HCT116 (cell line): ENCODE measurements at regions not wholly inside any gene's neighbourhood (a gene's known extent, or its start where the extent isn't known, plus 50 kb on each side); places are given as distances from the start of the nearest gene placed in this dataset.

Experiments
- ATAC-seq: fragments of 200-7000 bp; cut with Tn5 transposase; 2 replicates; pipeline ENCODE4 v1.9.1; 2020; ENCODE audit warnings: mild to moderate bottlenecking, moderate library complexity
- BruUV-seq: library from RNA; stranded (reverse); fragments of 400-500 nt; replicated peaks from 2 replicates; lab custom pipeline; 2021; lab: Mats Ljungman, UMichigan
- CTCF ChIA-PET: fragments of 300-600 bp; sonication (Branson Sonifier 250); formaldehyde crosslinking; loops from one replicate; lab custom pipeline; 2021; ENCODE audit warnings: antibody characterized with exemption; lab: Charles Lee
- POLR2A ChIA-PET: fragments of 300-600, 350-600 bp; sonication (Branson Sonifier 250); formaldehyde crosslinking; loops from one replicate; lab custom pipeline; 2021; ENCODE audit warnings: antibody characterized with exemption; lab: Charles Lee
- RAD21 ChIA-PET, 2 experiments: fragments of 300-600 bp; sonication (Branson Sonifier 250); formaldehyde crosslinking; loops; one replicate each; lab custom pipeline; 2023; ENCODE audit warnings: low total read pairs in 2 of 2; ENCODE audit not compliant: uncharacterized antibody in 2 of 2, unreplicated experiment in 2 of 2, low non-redundant PET in 1 of 2; lab: Charles Lee
- DNase-seq: peaks from one replicate; pipeline ENCODE4 v3.0.0-alpha.2; 2010; ENCODE audit warnings: low read depth, low spot score
- H2AFZ ChIP-seq: fragments of 200-600 bp; shearing (Covaris generic), sonication (generic); 2 replicates; pipeline ENCODE4 v1.6.1; 2017; ENCODE audit warnings: low read depth, mixed run types, mixed read lengths, antibody characterized with exemption, low read length; ENCODE audit not compliant: poor library complexity, severe bottlenecking
- H3K27ac ChIP-seq: 2 replicates; pipeline ENCODE4 v1.5.1; 2012; ENCODE audit warnings: low read depth, low read length
- H3K27me3 ChIP-seq: fragments of 200-600 bp; sonication (generic); 2 replicates; pipeline ENCODE4 v1.6.1; 2016; ENCODE audit warnings: mixed run types, low read length, mixed read lengths; ENCODE audit not compliant: insufficient read depth
- H3K36me3 ChIP-seq, 2 experiments: fragments of 200-500 bp in 1 of 2; fragments of 200-600 bp in 1 of 2; sonication (Bioruptor generic) in 1 of 2; sonication (generic) in 1 of 2; 2 replicates each; pipeline versions ENCODE4 v1.5.1 to v1.6.1; 2014 to 2016; ENCODE audit warnings: low read length in 2 of 2, inconsistent platforms in 1 of 2, mixed read lengths in 1 of 2, mixed run types in 1 of 2; ENCODE audit not compliant: insufficient read depth in 2 of 2, control insufficient read depth in 1 of 2
- H3K4me1 ChIP-seq, 2 experiments: fragments of 200-600 bp in 1 of 2; sonication (generic) in 1 of 2; 2 replicates each; pipeline versions ENCODE4 v1.5.1 to v1.6.1; 2012 to 2017; ENCODE audit warnings: low read length in 2 of 2, inconsistent platforms in 1 of 2, mild to moderate bottlenecking in 1 of 2, mixed read lengths in 1 of 2, mixed run types in 1 of 2, moderate library complexity in 1 of 2; ENCODE audit not compliant: insufficient read depth in 2 of 2, control insufficient read depth in 1 of 2
- H3K4me2 ChIP-seq: fragments of 200-600 bp; sonication (generic); 2 replicates; pipeline ENCODE4 v1.6.1; 2017; ENCODE audit warnings: mixed run types, low read length, mixed read lengths
- H3K4me3 ChIP-seq, 2 experiments: fragments of 200-600 bp in 1 of 2; sonication (generic) in 1 of 2; replicated peaks in 1 of 2; 2 replicates each; pipeline ENCODE4 v1.5.1; 2011 to 2016; ENCODE audit warnings: low read length in 2 of 2, control low read depth in 1 of 2, low read depth in 1 of 2, mild to moderate bottlenecking in 1 of 2, mixed read lengths in 1 of 2, mixed run types in 1 of 2
- H3K79me2 ChIP-seq: fragments of 200-600 bp; sonication (generic); 2 replicates; pipeline ENCODE4 v1.6.1; 2017; ENCODE audit warnings: mild to moderate bottlenecking, mixed run types, low read length, moderate library complexity, mixed read lengths; ENCODE audit not compliant: insufficient read depth
- H3K9ac ChIP-seq: fragments of 200-600 bp; sonication (generic); 2 replicates; pipeline ENCODE4 v1.6.1; 2016; ENCODE audit warnings: low read length, mixed read lengths
- H3K9me2 ChIP-seq: fragments of 200-600 bp; sonication (generic), shearing (Covaris generic); 2 replicates; pipeline ENCODE4 v1.6.1; 2017; ENCODE audit warnings: mixed run types, mild to moderate bottlenecking, moderate library complexity; ENCODE audit not compliant: insufficient read depth
- H3K9me3 ChIP-seq, 2 experiments: fragments of 200-500 bp in 1 of 2; fragments of 200-600 bp in 1 of 2; sonication (Bioruptor generic) in 1 of 2; sonication (generic) in 1 of 2; 2 replicates each; pipeline ENCODE4 v1.6.1; 2014 to 2017; ENCODE audit warnings: low read length in 2 of 2, mixed read lengths in 2 of 2, inconsistent platforms in 1 of 2, low read depth in 1 of 2, mild to moderate bottlenecking in 1 of 2, mixed run types in 1 of 2, moderate library complexity in 1 of 2; ENCODE audit not compliant: control insufficient read depth in 1 of 2, insufficient read depth in 1 of 2
- H4K20me1 ChIP-seq: fragments of 200-600 bp; sonication (generic), shearing (Covaris generic); 2 replicates; pipeline ENCODE4 v1.6.1; 2017; ENCODE audit warnings: mixed run types, mild to moderate bottlenecking, moderate library complexity; ENCODE audit not compliant: insufficient read depth
- CBX3 ChIP-seq: IDR thresholded peaks from 2 replicates; pipeline ENCODE4 v1.6.1; 2012; ENCODE audit warnings: low read depth
- EGR1 ChIP-seq: IDR thresholded peaks from 2 replicates; pipeline ENCODE4 v1.6.1; 2012; ENCODE audit warnings: low read depth
- ELF1 ChIP-seq: IDR thresholded peaks from 2 replicates; pipeline ENCODE4 v1.6.1; 2012; ENCODE audit warnings: low read depth, borderline replicate concordance
- EZH2 ChIP-seq: fragments of 200-600 bp; sonication (generic); IDR thresholded peaks from 2 replicates; pipeline ENCODE4 v1.6.1; 2017; ENCODE audit warnings: antibody characterized with exemption, mixed run types
- EZH2phosphoT487 ChIP-seq: fragments of 200-600 bp; IDR thresholded peaks from 2 replicates; pipeline ENCODE4 v1.6.1; 2018; ENCODE audit warnings: antibody characterized with exemption, borderline replicate concordance
- FOSL1 ChIP-seq: IDR thresholded peaks from 2 replicates; pipeline ENCODE4 v1.6.1; 2012; ENCODE audit warnings: low read depth
- JUND ChIP-seq: IDR thresholded peaks from 2 replicates; pipeline ENCODE4 v1.6.1; 2012
- POLR2A ChIP-seq: IDR thresholded peaks from 2 replicates; pipeline ENCODE4 v1.7.0; 2011; ENCODE audit warnings: borderline replicate concordance; ENCODE audit not compliant: insufficient read depth, insufficient read length; ENCODE audit errors: extremely low read depth
- POLR2AphosphoS5 ChIP-seq: IDR thresholded peaks from 2 replicates; pipeline ENCODE4 v1.6.1; 2011; ENCODE audit warnings: mild to moderate bottlenecking, low read depth, low read length, moderate library complexity
- RAD21 ChIP-seq: IDR thresholded peaks from 2 replicates; pipeline ENCODE4 v1.6.1; 2012; ENCODE audit warnings: low read depth, mild to moderate bottlenecking
- SIN3A ChIP-seq: IDR thresholded peaks from 2 replicates; pipeline ENCODE4 v1.6.1; 2012; ENCODE audit warnings: low read depth
- SP1 ChIP-seq: IDR thresholded peaks from 2 replicates; pipeline ENCODE4 v1.6.1; 2012; ENCODE audit warnings: low read depth
- TCF7L2 ChIP-seq: IDR thresholded peaks from 2 replicates; pipeline ENCODE4 v1.7.0; 2011; ENCODE audit warnings: borderline replicate concordance, inconsistent platforms; ENCODE audit not compliant: insufficient read depth, insufficient read length; ENCODE audit errors: extremely low read depth
- ZFX ChIP-seq: fragments of 450-650 bp; IDR thresholded peaks from 2 replicates; pipeline ENCODE4 v1.6.1; 2017
- ZNF274 ChIP-seq: fragments of 200-500 bp; sonication (Bioruptor generic); IDR thresholded peaks from 2 replicates; pipeline ENCODE4 v1.6.1; 2014; ENCODE audit warnings: mild to moderate bottlenecking, low read depth, low read length, inconsistent platforms
- intact Hi-C: fragments of 100-400 bp; cut with micrococcal nuclease; formaldehyde crosslinking; loops from 2 replicates; pipeline ENCODE4 v1.10.0; 2022
- TF ChIP-seq, protein P1 (sequence below): IDR thresholded peaks from 2 replicates; pipeline ENCODE4 v1.6.1; 2012
- TF ChIP-seq, protein P2 (sequence below): IDR thresholded peaks from 2 replicates; pipeline ENCODE4 v1.6.1; 2012
- TF ChIP-seq, protein P3 (sequence below): IDR thresholded peaks from 2 replicates; pipeline ENCODE4 v1.6.1; 2011; ENCODE audit warnings: mild to moderate bottlenecking, low read length, moderate library complexity; ENCODE audit not compliant: insufficient replicate concordance; ENCODE audit errors: extremely low read depth
- TF ChIP-seq, protein P4 (sequence below): IDR thresholded peaks from 2 replicates; pipeline ENCODE4 v1.6.1; 2012; ENCODE audit warnings: low read depth
- TF ChIP-seq, protein P5 (sequence below), 3 experiments: fragments of 200-600 bp in 1 of 3; sonication (generic) in 1 of 3; IDR thresholded peaks in 2 of 3; conservative IDR thresholded peaks in 1 of 3; 2 replicates each; pipeline ENCODE4 v1.5.1; 2012 to 2017; ENCODE audit warnings: low read depth in 2 of 3, low read length in 2 of 3, antibody characterized with exemption in 1 of 3, borderline replicate concordance in 1 of 3, control low read depth in 1 of 3, mild to moderate bottlenecking in 1 of 3, mixed read lengths in 1 of 3, mixed run types in 1 of 3, moderate library complexity in 1 of 3; ENCODE audit not compliant: insufficient read depth in 1 of 3

DNA sequence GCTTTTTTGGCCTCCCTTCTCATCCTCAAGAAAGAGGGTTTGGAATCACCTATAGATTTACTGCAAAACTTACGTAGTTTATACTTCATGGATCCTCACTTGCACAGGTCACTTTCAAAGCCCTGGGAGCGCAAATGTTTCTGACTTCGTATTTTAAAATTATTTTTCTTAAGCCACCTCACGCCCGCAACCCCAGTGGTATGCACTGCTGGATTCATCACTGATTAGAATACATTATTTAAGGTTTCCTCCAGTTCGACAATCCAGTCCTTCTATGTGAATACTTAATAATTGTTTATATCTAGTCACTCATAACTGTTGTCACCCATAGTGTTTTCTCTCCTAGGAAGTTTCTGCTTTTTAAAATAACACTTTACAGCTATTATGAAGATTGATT, 339.9 kb downstream of the CHL1 start:
- BruUV-seq: no TSS peak
- DNase-seq (no peak), ATAC-seq (no peak)
- Histone ChIP-seq H3K9me2 (no peaks in the 10 kb centered on the region), H3K4me3 (no peak overlapping the region), H3K4me2 (no peak overlapping the region), H3K79me2 (no peaks in the 10 kb centered on the region), H4K20me1 (no peaks in the 10 kb centered on the region), H3K4me1 (no peaks in the 10 kb centered on the region), H3K9me3 (peaks cover 10 to 14% of the 10 kb centered on the region in 2 experiments; a peak in 2 of 4 replicates), H3K27me3 (no peaks in the 10 kb centered on the region), H3K9ac (no peak overlapping the region), H3K27ac (no peak overlapping the region), H2AFZ (no peak overlapping the region), H3K36me3 (no peaks in the 10 kb centered on the region)
- ChIA-PET CTCF (no interaction called here), RAD21 (no interaction called here), POLR2A (no interaction called here)
- TF ChIP-seq, protein P1, sequence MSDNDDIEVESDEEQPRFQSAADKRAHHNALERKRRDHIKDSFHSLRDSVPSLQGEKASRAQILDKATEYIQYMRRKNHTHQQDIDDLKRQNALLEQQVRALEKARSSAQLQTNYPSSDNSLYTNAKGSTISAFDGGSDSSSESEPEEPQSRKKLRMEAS: no peak
- no peak for TF ChIP-seq ZNF274
- TF ChIP-seq, protein P2, sequence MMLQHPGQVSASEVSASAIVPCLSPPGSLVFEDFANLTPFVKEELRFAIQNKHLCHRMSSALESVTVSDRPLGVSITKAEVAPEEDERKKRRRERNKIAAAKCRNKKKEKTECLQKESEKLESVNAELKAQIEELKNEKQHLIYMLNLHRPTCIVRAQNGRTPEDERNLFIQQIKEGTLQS: no peak
- TF ChIP-seq, protein P3, sequence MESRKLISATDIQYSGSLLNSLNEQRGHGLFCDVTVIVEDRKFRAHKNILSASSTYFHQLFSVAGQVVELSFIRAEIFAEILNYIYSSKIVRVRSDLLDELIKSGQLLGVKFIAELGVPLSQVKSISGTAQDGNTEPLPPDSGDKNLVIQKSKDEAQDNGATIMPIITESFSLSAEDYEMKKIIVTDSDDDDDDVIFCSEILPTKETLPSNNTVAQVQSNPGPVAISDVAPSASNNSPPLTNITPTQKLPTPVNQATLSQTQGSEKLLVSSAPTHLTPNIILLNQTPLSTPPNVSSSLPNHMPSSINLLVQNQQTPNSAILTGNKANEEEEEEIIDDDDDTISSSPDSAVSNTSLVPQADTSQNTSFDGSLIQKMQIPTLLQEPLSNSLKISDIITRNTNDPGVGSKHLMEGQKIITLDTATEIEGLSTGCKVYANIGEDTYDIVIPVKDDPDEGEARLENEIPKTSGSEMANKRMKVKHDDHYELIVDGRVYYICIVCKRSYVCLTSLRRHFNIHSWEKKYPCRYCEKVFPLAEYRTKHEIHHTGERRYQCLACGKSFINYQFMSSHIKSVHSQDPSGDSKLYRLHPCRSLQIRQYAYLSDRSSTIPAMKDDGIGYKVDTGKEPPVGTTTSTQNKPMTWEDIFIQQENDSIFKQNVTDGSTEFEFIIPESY: no peak
- TF ChIP-seq EGR1: no peak
- TF ChIP-seq POLR2A: no peak
- TF ChIP-seq, protein P4, sequence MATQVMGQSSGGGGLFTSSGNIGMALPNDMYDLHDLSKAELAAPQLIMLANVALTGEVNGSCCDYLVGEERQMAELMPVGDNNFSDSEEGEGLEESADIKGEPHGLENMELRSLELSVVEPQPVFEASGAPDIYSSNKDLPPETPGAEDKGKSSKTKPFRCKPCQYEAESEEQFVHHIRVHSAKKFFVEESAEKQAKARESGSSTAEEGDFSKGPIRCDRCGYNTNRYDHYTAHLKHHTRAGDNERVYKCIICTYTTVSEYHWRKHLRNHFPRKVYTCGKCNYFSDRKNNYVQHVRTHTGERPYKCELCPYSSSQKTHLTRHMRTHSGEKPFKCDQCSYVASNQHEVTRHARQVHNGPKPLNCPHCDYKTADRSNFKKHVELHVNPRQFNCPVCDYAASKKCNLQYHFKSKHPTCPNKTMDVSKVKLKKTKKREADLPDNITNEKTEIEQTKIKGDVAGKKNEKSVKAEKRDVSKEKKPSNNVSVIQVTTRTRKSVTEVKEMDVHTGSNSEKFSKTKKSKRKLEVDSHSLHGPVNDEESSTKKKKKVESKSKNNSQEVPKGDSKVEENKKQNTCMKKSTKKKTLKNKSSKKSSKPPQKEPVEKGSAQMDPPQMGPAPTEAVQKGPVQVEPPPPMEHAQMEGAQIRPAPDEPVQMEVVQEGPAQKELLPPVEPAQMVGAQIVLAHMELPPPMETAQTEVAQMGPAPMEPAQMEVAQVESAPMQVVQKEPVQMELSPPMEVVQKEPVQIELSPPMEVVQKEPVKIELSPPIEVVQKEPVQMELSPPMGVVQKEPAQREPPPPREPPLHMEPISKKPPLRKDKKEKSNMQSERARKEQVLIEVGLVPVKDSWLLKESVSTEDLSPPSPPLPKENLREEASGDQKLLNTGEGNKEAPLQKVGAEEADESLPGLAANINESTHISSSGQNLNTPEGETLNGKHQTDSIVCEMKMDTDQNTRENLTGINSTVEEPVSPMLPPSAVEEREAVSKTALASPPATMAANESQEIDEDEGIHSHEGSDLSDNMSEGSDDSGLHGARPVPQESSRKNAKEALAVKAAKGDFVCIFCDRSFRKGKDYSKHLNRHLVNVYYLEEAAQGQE: no peak
- no peak for TF ChIP-seq ZFX
- no peak for TF ChIP-seq TCF7L2
- TF ChIP-seq CBX3: no peak
- TF ChIP-seq JUND: no peak
- TF ChIP-seq SIN3A: no peak
- TF ChIP-seq RAD21: no peak
- no peak for TF ChIP-seq SP1
- no peak for TF ChIP-seq ELF1
- TF ChIP-seq, protein P5, sequence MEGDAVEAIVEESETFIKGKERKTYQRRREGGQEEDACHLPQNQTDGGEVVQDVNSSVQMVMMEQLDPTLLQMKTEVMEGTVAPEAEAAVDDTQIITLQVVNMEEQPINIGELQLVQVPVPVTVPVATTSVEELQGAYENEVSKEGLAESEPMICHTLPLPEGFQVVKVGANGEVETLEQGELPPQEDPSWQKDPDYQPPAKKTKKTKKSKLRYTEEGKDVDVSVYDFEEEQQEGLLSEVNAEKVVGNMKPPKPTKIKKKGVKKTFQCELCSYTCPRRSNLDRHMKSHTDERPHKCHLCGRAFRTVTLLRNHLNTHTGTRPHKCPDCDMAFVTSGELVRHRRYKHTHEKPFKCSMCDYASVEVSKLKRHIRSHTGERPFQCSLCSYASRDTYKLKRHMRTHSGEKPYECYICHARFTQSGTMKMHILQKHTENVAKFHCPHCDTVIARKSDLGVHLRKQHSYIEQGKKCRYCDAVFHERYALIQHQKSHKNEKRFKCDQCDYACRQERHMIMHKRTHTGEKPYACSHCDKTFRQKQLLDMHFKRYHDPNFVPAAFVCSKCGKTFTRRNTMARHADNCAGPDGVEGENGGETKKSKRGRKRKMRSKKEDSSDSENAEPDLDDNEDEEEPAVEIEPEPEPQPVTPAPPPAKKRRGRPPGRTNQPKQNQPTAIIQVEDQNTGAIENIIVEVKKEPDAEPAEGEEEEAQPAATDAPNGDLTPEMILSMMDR (IDR thresholded peaks at IDR 0.05 in 2 of 3, conservative IDR thresholded peaks at IDR 0.05 in 1 of 3; ENCODE audit: borderline replicate concordance in 1 of 3, insufficient read depth in 1 of 3, low read depth in 2 of 3, low read length in 2 of 3): no peak
- TF ChIP-seq EZH2: no peak
- TF ChIP-seq POLR2AphosphoS5: no peak
- TF ChIP-seq FOSL1: no peak
- TF ChIP-seq EZH2phosphoT487: no peak
- intact Hi-C loops: no loop called here
